ENCODE measurements at regions not wholly inside any gene's neighbourhood (a gene's known extent, or its start where the extent isn't known, plus 50 kb on each side); places are given as distances from the start of the nearest gene placed in this dataset.

DNA sequence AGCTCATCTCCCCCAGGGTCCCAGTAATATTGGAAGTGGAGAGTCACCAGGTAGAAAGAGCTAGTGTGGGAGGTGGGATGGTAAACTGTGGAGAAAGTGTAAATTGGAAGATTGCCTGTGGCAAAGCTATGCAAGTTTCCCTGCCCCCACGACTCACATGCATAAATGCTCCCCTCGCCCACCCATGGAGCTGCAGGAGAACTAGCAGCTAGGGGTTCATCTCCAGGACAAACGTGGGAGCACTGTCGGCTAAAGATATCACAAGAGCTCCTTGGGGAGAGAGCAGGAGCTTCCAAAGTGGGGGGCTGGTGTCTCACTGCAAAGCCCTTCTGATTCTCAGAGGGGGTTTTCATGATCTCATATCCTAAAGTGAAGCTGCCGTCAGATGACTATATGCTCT, 91.4 kb upstream of the PLCL2 start:
- Histone ChIP-seq H3F3A (ENCODE audit: insufficient read depth, low read length, poor library complexity, severe bottlenecking) (no peaks in the 10 kb centered on the region), H3K36me3 (ENCODE audit: insufficient read depth, low read length) (no peaks in the 10 kb centered on the region), H3K9ac (ENCODE audit: low read length) (no peak overlapping the region), H3K79me2 (replicated peaks; ENCODE audit: insufficient read depth, low read length) (no peaks in the 10 kb centered on the region), H3K9me2 (ENCODE audit: insufficient read depth, low read length) (no peaks in the 10 kb centered on the region), H2AFZ (ENCODE audit: low read depth, low read length) (no peak overlapping the region), H3K27ac (ENCODE audit: low read length) (no peak overlapping the region), H3K9me3 (ENCODE audit: low read length) (no peaks in the 10 kb centered on the region), H4K20me1 (ENCODE audit: insufficient read depth) (no peaks in the 10 kb centered on the region), H3K4me2 (ENCODE audit: low read length) (no peak overlapping the region), H3K27me3 (ENCODE audit: insufficient read depth, low read depth, low read length) (no peaks in the 10 kb centered on the region), H3K4me3 (ENCODE audit: low read length) (no peak overlapping the region)
- no peak for TF ChIP-seq MXI1 (conservative IDR thresholded peaks at IDR 0.05; ENCODE audit: poor library complexity, severe bottlenecking)
- TF ChIP-seq EZH2 (IDR thresholded peaks at IDR 0.05; ENCODE audit: borderline replicate concordance, insufficient read depth, low read length, poor library complexity, severe bottlenecking), result no peak
- TF ChIP-seq TAF1 (IDR thresholded peaks at IDR 0.05; ENCODE audit: low read depth), result no peak
- no peak for TF ChIP-seq EP300 (conservative IDR thresholded peaks at IDR 0.05; ENCODE audit: poor library complexity, severe bottlenecking)
- no peak for TF ChIP-seq SMC3 (conservative IDR thresholded peaks at IDR 0.05; ENCODE audit: poor library complexity)
- TF ChIP-seq, protein P1, sequence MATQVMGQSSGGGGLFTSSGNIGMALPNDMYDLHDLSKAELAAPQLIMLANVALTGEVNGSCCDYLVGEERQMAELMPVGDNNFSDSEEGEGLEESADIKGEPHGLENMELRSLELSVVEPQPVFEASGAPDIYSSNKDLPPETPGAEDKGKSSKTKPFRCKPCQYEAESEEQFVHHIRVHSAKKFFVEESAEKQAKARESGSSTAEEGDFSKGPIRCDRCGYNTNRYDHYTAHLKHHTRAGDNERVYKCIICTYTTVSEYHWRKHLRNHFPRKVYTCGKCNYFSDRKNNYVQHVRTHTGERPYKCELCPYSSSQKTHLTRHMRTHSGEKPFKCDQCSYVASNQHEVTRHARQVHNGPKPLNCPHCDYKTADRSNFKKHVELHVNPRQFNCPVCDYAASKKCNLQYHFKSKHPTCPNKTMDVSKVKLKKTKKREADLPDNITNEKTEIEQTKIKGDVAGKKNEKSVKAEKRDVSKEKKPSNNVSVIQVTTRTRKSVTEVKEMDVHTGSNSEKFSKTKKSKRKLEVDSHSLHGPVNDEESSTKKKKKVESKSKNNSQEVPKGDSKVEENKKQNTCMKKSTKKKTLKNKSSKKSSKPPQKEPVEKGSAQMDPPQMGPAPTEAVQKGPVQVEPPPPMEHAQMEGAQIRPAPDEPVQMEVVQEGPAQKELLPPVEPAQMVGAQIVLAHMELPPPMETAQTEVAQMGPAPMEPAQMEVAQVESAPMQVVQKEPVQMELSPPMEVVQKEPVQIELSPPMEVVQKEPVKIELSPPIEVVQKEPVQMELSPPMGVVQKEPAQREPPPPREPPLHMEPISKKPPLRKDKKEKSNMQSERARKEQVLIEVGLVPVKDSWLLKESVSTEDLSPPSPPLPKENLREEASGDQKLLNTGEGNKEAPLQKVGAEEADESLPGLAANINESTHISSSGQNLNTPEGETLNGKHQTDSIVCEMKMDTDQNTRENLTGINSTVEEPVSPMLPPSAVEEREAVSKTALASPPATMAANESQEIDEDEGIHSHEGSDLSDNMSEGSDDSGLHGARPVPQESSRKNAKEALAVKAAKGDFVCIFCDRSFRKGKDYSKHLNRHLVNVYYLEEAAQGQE (IDR thresholded peaks at IDR 0.05; ENCODE audit: borderline replicate concordance), result no peak
- TF ChIP-seq POLR2AphosphoS5 (IDR thresholded peaks at IDR 0.05), result no peak
- TF ChIP-seq RAD21 (conservative IDR thresholded peaks at IDR 0.05), result no peak
- TF ChIP-seq, protein P2, sequence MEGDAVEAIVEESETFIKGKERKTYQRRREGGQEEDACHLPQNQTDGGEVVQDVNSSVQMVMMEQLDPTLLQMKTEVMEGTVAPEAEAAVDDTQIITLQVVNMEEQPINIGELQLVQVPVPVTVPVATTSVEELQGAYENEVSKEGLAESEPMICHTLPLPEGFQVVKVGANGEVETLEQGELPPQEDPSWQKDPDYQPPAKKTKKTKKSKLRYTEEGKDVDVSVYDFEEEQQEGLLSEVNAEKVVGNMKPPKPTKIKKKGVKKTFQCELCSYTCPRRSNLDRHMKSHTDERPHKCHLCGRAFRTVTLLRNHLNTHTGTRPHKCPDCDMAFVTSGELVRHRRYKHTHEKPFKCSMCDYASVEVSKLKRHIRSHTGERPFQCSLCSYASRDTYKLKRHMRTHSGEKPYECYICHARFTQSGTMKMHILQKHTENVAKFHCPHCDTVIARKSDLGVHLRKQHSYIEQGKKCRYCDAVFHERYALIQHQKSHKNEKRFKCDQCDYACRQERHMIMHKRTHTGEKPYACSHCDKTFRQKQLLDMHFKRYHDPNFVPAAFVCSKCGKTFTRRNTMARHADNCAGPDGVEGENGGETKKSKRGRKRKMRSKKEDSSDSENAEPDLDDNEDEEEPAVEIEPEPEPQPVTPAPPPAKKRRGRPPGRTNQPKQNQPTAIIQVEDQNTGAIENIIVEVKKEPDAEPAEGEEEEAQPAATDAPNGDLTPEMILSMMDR (IDR thresholded peaks at IDR 0.05; ENCODE audit: poor library complexity, severe bottlenecking), result no peak

DNA sequence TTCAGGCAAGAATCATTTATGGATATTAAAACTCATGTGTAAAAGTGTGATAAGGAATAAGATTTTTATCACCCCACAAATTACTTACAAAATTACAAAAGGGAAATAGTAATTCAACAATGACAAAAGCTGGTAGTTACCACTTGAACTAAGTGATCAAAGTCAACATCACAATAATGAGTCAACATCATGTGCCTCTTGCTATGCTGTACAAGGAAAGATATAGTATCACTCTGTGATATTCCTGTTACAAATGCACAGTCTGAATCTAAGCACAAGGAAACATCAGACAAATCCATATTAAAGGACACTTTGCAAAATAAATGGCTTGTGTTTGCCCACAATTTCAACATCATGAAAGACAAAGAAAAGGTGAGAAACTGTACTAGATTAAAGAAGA, 90.5 kb upstream of the PLCL2 start:
- no peak overlapping the region for H3K27ac ChIP-seq (ENCODE audit: low read length)
- H4K20me1 ChIP-seq (ENCODE audit: insufficient read depth), result no peaks in the 10 kb centered on the region
- H3K27me3 ChIP-seq (ENCODE audit: insufficient read depth, low read depth, low read length), result no peaks in the 10 kb centered on the region
- no peak for TF ChIP-seq EP300 (conservative IDR thresholded peaks at IDR 0.05; ENCODE audit: poor library complexity, severe bottlenecking)
- no peak for TF ChIP-seq RAD21 (conservative IDR thresholded peaks at IDR 0.05)
- TF ChIP-seq TAF1 (IDR thresholded peaks at IDR 0.05; ENCODE audit: low read depth), result no peak
- TF ChIP-seq, protein P2 (IDR thresholded peaks at IDR 0.05; ENCODE audit: poor library complexity, severe bottlenecking), result no peak
- no peak for TF ChIP-seq POLR2AphosphoS5 (IDR thresholded peaks at IDR 0.05)
- TF ChIP-seq MXI1 (conservative IDR thresholded peaks at IDR 0.05; ENCODE audit: poor library complexity, severe bottlenecking), result no peak
- TF ChIP-seq, protein P1 (IDR thresholded peaks at IDR 0.05; ENCODE audit: borderline replicate concordance), result no peak
- TF ChIP-seq EZH2 (IDR thresholded peaks at IDR 0.05; ENCODE audit: borderline replicate concordance, insufficient read depth, low read length, poor library complexity, severe bottlenecking), result no peak
- no peak for TF ChIP-seq SMC3 (conservative IDR thresholded peaks at IDR 0.05; ENCODE audit: poor library complexity)
- H3F3A ChIP-seq (ENCODE audit: insufficient read depth, low read length, poor library complexity, severe bottlenecking), result no peaks in the 10 kb centered on the region
- no peak overlapping the region for H3K4me2 ChIP-seq (ENCODE audit: low read length)
- H3K79me2 ChIP-seq (replicated peaks; ENCODE audit: insufficient read depth, low read length), result no peaks in the 10 kb centered on the region
- no peaks in the 10 kb centered on the region for H3K36me3 ChIP-seq (ENCODE audit: insufficient read depth, low read length)
- H3K9ac ChIP-seq (ENCODE audit: low read length), result no peak overlapping the region
- no peak overlapping the region for H2AFZ ChIP-seq (ENCODE audit: low read depth, low read length)
- H3K9me2 ChIP-seq (ENCODE audit: insufficient read depth, low read length), result no peaks in the 10 kb centered on the region
- no peak overlapping the region for H3K4me3 ChIP-seq (ENCODE audit: low read length)
- no peaks in the 10 kb centered on the region for H3K9me3 ChIP-seq (ENCODE audit: low read length)
